Stimulated activated effector memory CD8-positive, alpha-beta T cell treated with anti-CD3 and anti-CD28 coated beads, Interleukin-12 subunit alpha, Interleukin-12 subunit beta, amount 100 ng/mL, for 72 hours (primary cell): ENCODE measurements at regions not wholly inside any gene's neighbourhood (a gene's known extent, or its start where the extent isn't known, plus 50 kb on each side); places are given as distances from the start of the nearest gene placed in this dataset.

Source experiments
- ATAC-seq: fragments of 150-1000 bp; cut with Tn5 transposase; 2 replicates; pipeline ENCODE4 v1.10.0; 2021
- DNase-seq, 2 donors: peaks; one replicate each; pipeline ENCODE4 v3.0.0; 2021 to 2022; ENCODE audit warnings: low spot score in 2 of 2
- H3K27ac Mint-ChIP-seq: one replicate; pipeline ENCODE4 v1.8.0; 2022; ENCODE audit warnings: mild to moderate bottlenecking, mixed read lengths
- H3K36me3 Mint-ChIP-seq: one replicate; pipeline ENCODE4 v1.8.0; 2022; ENCODE audit warnings: mild to moderate bottlenecking, mixed read lengths
- H3K4me1 Mint-ChIP-seq: one replicate; pipeline ENCODE4 v1.8.0; 2022; ENCODE audit warnings: mixed read lengths
- H3K4me3 Mint-ChIP-seq: one replicate; pipeline ENCODE4 v1.8.0; 2022; ENCODE audit warnings: mild to moderate bottlenecking, mixed read lengths
- H3K9me3 Mint-ChIP-seq: one replicate; pipeline ENCODE4 v1.8.0; 2022; ENCODE audit warnings: mixed read lengths

DNA sequence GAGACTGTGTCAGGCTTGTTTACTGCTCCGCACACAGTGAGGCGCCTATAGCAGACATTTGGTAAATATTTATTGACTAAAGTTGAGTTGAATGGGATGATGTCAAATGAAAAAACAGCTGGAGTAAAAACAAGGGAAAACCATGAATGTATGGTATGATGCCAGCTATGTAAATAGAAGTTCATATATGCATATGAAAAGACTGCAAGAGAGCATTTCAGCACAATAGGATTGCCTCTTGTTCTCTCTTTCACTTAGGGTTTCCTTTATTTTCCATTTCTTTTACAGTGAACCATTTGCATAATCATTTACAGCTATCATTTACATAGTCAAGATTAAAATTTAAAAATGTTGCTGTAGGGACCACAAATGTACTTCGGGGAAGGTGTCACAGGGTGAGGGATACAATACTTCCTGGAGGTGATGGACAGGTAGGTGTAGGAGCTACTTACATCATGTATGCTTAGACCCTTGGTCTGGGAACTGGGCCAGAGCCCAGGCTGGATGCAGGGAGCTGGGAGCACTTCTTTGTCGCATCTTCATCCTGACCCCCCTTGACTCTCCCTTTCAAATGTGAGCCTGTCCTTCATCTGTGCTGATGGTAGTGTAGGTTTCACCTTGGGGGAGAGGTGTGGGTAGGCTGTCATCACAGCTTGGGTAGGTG is 113.3 kb downstream of the UTP18 start:
- Mint-ChIP-seq H3K27ac (no peak overlapping the region), H3K36me3 (no peaks in the 10 kb centered on the region), H3K4me3 (no peak overlapping the region), H3K9me3 (no peaks in the 10 kb centered on the region), H3K4me1 (peaks cover 7% of the 10 kb centered on the region)
- no peak for DNase-seq
- ATAC-seq: no peak

DNA sequence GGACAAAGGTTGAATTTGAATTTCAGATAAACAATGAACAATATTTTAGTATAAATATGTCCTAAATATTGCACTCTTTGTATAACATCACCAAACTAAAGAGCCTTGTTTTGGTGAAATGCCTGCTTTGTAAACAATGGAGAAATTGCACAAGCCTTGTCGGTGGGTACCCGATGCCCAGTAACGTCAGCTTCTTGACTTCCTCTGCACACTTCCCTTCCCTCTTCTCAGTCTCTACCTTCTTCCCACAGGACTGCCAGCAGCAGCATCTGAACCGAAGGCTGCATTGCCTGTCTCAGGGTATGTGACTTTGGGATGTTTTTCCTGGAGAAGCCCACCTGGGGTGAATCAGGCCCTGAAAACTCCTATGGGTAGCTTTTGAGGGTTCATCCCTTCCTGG is 113.9 kb downstream of the UTP18 start:
- Mint-ChIP-seq H3K27ac (no peak overlapping the region), H3K4me1 (peaks cover 7% of the 10 kb centered on the region), H3K36me3 (no peaks in the 10 kb centered on the region), H3K4me3 (no peak overlapping the region), H3K9me3 (no peaks in the 10 kb centered on the region)
- ATAC-seq: no peak
- DNase-seq: no peak

GRCh38 chr17:51375771-51376170 is 115.4 kb downstream of the UTP18 start:
- no peak for DNase-seq
- Mint-ChIP-seq H3K9me3 (no peaks in the 10 kb centered on the region), H3K27ac (no peak overlapping the region), H3K36me3 (no peaks in the 10 kb centered on the region), H3K4me1 (peaks cover 7% of the 10 kb centered on the region), H3K4me3 (no peak overlapping the region)
- no peak for ATAC-seq

DNA sequence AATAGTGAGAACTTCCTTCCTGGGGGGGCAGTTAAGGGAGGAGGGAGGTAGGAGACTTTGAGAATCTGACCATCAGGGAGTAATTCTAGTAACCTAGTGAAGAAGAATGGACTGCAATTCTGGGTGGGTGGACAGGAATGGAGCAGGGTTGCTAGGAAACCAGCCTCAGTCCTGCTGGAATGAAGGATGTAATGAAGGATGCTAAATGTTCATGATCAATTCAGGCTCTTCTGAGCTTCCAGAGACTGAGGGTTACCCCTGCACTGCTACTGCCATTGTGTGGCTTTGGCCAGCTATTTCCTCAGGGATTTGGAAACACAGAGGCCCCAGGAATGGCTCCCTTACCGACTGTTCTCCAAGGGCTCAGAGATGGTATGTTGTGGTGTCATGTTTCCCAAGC is 116.4 kb downstream of the UTP18 start:
- Mint-ChIP-seq H3K36me3 (no peaks in the 10 kb centered on the region), H3K4me3 (no peak overlapping the region), H3K4me1 (peaks cover 4% of the 10 kb centered on the region), H3K9me3 (no peaks in the 10 kb centered on the region), H3K27ac (no peak overlapping the region)
- ATAC-seq: no peak
- no peak for DNase-seq

DNA sequence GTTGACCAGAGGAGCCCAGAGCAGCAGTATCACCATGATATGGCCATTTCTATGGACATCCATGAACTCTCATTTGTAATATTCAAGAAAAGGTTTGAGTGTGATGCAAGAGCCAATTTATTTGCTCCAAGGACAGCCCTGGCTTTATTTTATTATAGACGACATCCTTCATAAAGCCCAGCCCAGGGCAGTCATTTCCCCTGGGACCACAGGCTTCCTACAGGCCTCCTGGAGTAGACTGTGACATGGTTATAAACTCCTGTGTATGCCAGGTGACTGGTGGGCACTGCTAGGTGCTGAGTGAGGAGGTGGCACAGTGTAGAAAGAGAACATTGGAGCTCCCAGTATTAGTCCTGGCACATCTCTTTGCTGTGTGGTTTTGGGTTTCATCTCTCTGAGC is 120.9 kb downstream of the UTP18 start:
- H3K36me3 Mint-ChIP-seq: no peaks in the 10 kb centered on the region
- H3K9me3 Mint-ChIP-seq: no peaks in the 10 kb centered on the region
- DNase-seq (no peak), ATAC-seq (peak; percentile 29)
- H3K27ac Mint-ChIP-seq: no peak overlapping the region
- no peak overlapping the region for H3K4me3 Mint-ChIP-seq
- H3K4me1 Mint-ChIP-seq: no peaks in the 10 kb centered on the region

- H3K27ac Mint-ChIP-seq: no peak overlapping the region
- no peak overlapping the region for H3K4me3 Mint-ChIP-seq
- no peaks in the 10 kb centered on the region for H3K4me1 Mint-ChIP-seq
- H3K36me3 Mint-ChIP-seq: no peaks in the 10 kb centered on the region
- ATAC-seq (no peak), DNase-seq (no peak)
- H3K9me3 Mint-ChIP-seq: no peaks in the 10 kb centered on the region
These were observed 124.9 kb downstream of the UTP18 start for GRCh38 chr17:51385208-51385607.

- Mint-ChIP-seq H3K27ac (no peak overlapping the region), H3K36me3 (no peaks in the 10 kb centered on the region), H3K4me1 (no peaks in the 10 kb centered on the region), H3K9me3 (no peaks in the 10 kb centered on the region), H3K4me3 (no peak overlapping the region)
- DNase-seq (no peak), ATAC-seq (no peak)
These were observed 127.2 kb downstream of the UTP18 start for GRCh38 chr17:51387582-51387981.

DNA sequence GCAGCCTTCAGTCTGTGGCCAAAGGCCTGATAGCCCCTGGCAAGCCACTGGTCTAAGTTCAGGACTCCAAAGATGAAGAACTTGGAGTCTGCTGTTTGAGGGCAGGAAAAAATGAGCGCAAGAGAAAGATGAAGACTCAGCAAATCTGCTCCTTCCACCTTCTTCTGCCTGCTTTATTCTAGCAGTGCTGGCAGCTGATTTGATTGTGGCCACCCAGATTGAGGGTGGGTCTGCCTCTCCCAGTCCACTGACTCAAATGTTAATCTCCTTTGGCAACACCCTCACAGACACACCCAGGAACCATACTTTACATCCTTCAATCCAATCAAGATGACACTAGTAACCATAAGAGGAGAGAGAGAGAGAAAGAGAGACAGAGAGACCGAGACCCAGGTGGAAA is 127.6 kb downstream of the UTP18 start:
- no peaks in the 10 kb centered on the region for H3K4me1 Mint-ChIP-seq
- H3K9me3 Mint-ChIP-seq: no peaks in the 10 kb centered on the region
- no peak overlapping the region for H3K4me3 Mint-ChIP-seq
- DNase-seq: no peak
- no peak for ATAC-seq
- no peak overlapping the region for H3K27ac Mint-ChIP-seq
- H3K36me3 Mint-ChIP-seq: no peaks in the 10 kb centered on the region

DNA sequence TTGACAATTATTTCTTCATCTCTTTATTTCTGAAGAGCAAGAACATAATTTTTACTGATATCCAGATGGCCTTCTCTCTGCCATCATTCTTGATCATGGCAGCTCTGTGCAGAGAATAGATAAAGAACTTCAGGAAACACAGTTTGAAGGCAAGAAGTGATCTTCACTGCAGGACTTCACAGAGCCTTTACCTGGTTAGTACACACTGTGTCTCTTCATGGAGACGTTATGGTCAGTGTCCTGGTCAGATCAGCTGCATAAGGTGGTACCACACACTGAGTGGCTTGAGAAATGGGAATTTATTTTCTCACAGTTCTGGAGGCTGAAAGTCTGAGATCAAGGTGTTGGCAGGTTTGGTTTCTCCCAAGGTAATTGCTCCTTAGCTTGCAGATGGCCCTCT is 129.5 kb downstream of the UTP18 start:
- no peak overlapping the region for H3K27ac Mint-ChIP-seq
- no peaks in the 10 kb centered on the region for H3K9me3 Mint-ChIP-seq
- H3K4me3 Mint-ChIP-seq: no peak overlapping the region
- no peaks in the 10 kb centered on the region for H3K4me1 Mint-ChIP-seq
- ATAC-seq (no peak), DNase-seq (no peak)
- no peaks in the 10 kb centered on the region for H3K36me3 Mint-ChIP-seq

DNA sequence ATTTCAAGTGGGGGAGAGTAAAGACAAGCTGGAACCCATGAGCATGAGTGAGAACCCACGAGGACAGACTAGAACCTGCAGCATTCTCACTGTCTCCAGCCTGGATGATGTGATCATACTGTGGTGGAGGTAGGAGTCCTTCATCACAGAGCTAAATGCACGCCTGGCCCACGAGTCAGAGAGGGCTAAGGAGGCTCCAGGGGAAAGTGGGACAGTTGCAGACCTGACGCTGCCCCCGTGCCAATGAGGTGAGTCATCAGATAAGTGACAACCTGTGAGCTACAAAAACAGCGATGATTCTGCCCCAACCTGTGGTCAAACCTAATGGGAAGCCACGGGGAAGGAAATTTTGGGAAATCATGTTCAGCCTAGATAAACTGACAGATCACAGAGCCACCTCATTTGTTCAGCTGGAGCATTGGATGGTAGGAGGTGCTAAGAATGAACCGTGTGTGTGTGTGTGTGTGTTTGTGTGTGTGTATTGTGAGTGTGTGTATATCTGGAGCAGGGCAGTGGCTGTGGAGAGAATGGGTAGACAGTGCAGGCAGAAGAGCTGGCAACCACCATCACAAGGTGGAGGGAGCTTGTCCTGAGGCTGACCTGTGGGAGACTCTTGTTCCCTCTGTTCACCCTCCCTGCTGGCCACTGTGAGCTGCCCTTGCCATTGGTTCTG is 131.8 kb downstream of the UTP18 start:
- Mint-ChIP-seq H3K4me1 (no peaks in the 10 kb centered on the region), H3K36me3 (no peaks in the 10 kb centered on the region), H3K27ac (no peak overlapping the region), H3K9me3 (no peaks in the 10 kb centered on the region), H3K4me3 (no peak overlapping the region)
- no peak for DNase-seq
- ATAC-seq: no peak

GRCh38 chr17:51395621-51396020 is 135.3 kb downstream of the UTP18 start:
- no peaks in the 10 kb centered on the region for H3K9me3 Mint-ChIP-seq
- no peak for ATAC-seq
- no peak overlapping the region for H3K4me3 Mint-ChIP-seq
- no peak overlapping the region for H3K27ac Mint-ChIP-seq
- H3K36me3 Mint-ChIP-seq: no peaks in the 10 kb centered on the region
- no peak for DNase-seq
- H3K4me1 Mint-ChIP-seq: no peaks in the 10 kb centered on the region

GRCh38 chr17:51397361-51398127 is 137.2 kb downstream of the UTP18 start:
- peak; percentile 40 for ATAC-seq
- H3K9me3 Mint-ChIP-seq: no peaks in the 10 kb centered on the region
- no peaks in the 10 kb centered on the region for H3K4me1 Mint-ChIP-seq
- no peak overlapping the region for H3K4me3 Mint-ChIP-seq
- no peak for DNase-seq
- H3K36me3 Mint-ChIP-seq: no peaks in the 10 kb centered on the region
- no peak overlapping the region for H3K27ac Mint-ChIP-seq

DNA sequence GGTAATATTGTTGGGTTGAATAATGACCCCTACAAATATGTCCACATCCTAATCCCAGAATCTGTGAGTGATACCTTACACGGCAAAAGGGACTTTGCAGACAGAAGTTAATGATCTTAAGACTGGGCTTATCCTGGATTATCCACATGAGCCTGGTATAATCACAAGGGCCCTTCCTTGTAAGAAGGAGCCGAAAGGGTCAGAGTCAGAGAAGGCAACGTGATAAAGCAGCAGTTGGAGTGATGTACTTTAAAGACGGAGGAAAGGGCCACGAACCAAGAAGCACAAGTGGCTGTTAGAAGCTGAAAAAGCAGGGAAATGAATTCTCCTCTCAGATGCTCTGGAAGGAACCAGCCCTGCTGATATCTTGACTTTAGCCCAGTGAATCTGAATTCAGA is 137.8 kb downstream of the UTP18 start:
- Mint-ChIP-seq H3K4me1 (no peaks in the 10 kb centered on the region), H3K9me3 (no peaks in the 10 kb centered on the region), H3K36me3 (no peaks in the 10 kb centered on the region)

DNA sequence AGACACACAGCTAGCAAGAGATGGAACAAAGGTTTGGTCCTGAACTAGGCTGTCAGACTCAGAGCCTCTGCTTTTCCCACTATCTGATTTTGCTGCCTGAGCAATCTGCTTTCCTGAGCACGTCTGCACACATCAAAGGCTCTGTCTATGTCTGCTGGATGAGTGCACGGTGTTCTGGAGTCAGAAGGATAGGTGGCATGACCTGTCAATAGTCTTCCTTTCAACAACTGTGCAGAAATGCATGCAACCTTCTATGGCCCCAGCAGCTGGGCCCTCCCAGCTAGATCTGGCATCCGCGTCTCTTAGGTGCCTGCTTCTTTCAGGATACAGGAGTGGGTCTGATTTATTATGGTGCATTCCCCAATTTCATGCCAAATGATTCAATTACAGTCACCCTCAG is 138.3 kb downstream of the UTP18 start:
- Mint-ChIP-seq H3K27ac (no peak overlapping the region), H3K4me1 (no peaks in the 10 kb centered on the region), H3K36me3 (no peaks in the 10 kb centered on the region), H3K4me3 (no peak overlapping the region), H3K9me3 (no peaks in the 10 kb centered on the region)
- no peak for DNase-seq
- no peak for ATAC-seq

More for the DNA sequence above, 137.8 kb downstream of the UTP18 start:
- no peak overlapping the region for H3K4me3 Mint-ChIP-seq
- DNase-seq: no peak
- no peak overlapping the region for H3K27ac Mint-ChIP-seq
- no peak for ATAC-seq

GRCh38 chr17:51401279-51401678 is 140.9 kb downstream of the UTP18 start:
- H3K4me3 Mint-ChIP-seq: no peak overlapping the region
- no peak for DNase-seq
- no peaks in the 10 kb centered on the region for H3K4me1 Mint-ChIP-seq
- ATAC-seq: no peak
- no peak overlapping the region for H3K27ac Mint-ChIP-seq
- no peaks in the 10 kb centered on the region for H3K36me3 Mint-ChIP-seq
- H3K9me3 Mint-ChIP-seq: no peaks in the 10 kb centered on the region

DNA sequence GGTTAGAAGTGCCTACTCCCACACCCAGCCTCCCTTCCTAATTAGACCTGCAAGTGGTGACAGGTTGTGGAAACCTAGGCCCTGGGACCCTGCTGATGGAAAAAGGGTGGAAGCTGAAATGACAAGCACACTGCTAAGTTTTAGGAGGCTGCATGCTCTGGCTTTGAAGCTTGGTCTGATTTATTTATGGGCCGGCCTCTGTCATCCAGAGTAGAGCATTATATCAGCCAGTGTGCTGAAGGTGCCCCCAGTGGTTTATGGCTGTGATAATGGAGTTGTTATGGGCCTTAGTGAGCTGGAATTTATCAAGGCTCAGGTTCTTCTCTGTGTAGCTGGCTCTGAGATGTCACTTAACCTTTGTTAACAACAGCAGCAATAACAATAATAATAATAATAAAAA is 142.6 kb downstream of the UTP18 start:
- Mint-ChIP-seq H3K36me3 (no peaks in the 10 kb centered on the region), H3K9me3 (no peaks in the 10 kb centered on the region), H3K4me1 (no peaks in the 10 kb centered on the region), H3K4me3 (no peak overlapping the region), H3K27ac (no peak overlapping the region)
- DNase-seq: no peak
- ATAC-seq: no peak
